ENCODE measurements at regions not wholly inside any gene's neighbourhood (a gene's known extent, or its start where the extent isn't known, plus 50 kb on each side); places are given as distances from the start of the nearest gene placed in this dataset.

DNA sequence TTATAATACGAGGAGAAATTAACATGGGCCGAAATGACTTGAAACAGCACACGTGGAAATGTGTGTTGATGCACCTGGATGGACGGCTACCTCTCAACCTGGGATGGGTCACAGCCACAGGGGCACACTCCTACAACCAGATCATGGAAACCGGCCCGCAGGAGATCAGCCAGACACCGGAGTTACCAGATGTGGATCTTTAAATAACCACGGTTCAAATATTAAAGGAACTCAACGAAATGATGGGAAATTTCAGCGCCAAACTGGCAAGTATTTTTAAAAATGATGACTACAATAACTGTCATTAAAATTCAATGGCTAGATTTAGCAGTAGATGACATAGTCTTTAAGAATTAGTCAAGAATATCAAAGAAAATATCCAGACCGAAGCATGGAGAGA, 166.9 kb upstream of the GPR12 start:
- H3K4me1 ChIP-seq = peaks cover 0 to 14% (median 9%) of the 10 kb centered on the region in 9 donors
- intact Hi-C loops (cut with DNase I) = loop anchor here in 2 of 10 donors (5.0 to 10.0 kb wide), 3 partner anchors 220 to 445 kb away; no protein-coding TSS in a partner anchor
- H3K27me3 ChIP-seq = peaks cover 0 to 25% (median 4%) of the 10 kb centered on the region in 7 donors
- no peak overlapping the region for H3K4me3 ChIP-seq
- no peak overlapping the region for H3K27ac ChIP-seq
- WGBS, 2 donors = 82 to 84% methylated on average over 11 of the region's 11 CpGs
- ATAC-seq (no peak), DNase-seq (no peak)
- TF ChIP-seq CTCF (IDR thresholded peaks at IDR 0.05) = no peak
- no peaks in the 10 kb centered on the region for H3K36me3 ChIP-seq
- H3K9me3 ChIP-seq = no peaks in the 10 kb centered on the region

GRCh38 chr13:26926371-26926770, 165.8 kb upstream of the GPR12 start:
- no peak overlapping the region for H3K4me3 ChIP-seq
- H3K27ac ChIP-seq = no peak overlapping the region
- 92% methylated on average over 7 of the region's 7 CpGs for WGBS, 2 donors
- DNase-seq = no peak
- peaks cover 0 to 32% (median 4%) of the 10 kb centered on the region in 7 donors for H3K27me3 ChIP-seq
- ATAC-seq = no peak
- intact Hi-C loops (cut with DNase I) = loop anchor here in 2 of 10 donors (5.0 to 10.0 kb wide), 3 partner anchors 219 to 444 kb away; no protein-coding TSS in a partner anchor
- H3K4me1 ChIP-seq = peaks cover 0 to 14% (median 9%) of the 10 kb centered on the region in 9 donors
- H3K36me3 ChIP-seq = no peaks in the 10 kb centered on the region
- TF ChIP-seq CTCF (IDR thresholded peaks at IDR 0.05) = no peak
- H3K9me3 ChIP-seq = no peaks in the 10 kb centered on the region

- intact Hi-C loops (cut with DNase I) = loop anchor here in 1 of 10 donors (10.0 kb wide), 1 partner anchor 439 kb away; no protein-coding TSS in a partner anchor
- DNase-seq (peak in 1 of 2 donors; percentile 51), ATAC-seq (peak; percentile 24 to 87 (median 70))
- no peak overlapping the region for H3K4me3 ChIP-seq
- 12 to 19% methylated on average over 7 of the region's 7 CpGs for WGBS, 2 donors
- peaks cover 0 to 44% (median 4%) of the 10 kb centered on the region in 7 donors for H3K27me3 ChIP-seq
- peaks cover 0 to 14% (median 8%) of the 10 kb centered on the region in 9 donors for H3K4me1 ChIP-seq
- no peak overlapping the region for H3K27ac ChIP-seq
- no peaks in the 10 kb centered on the region for H3K36me3 ChIP-seq
- H3K9me3 ChIP-seq = no peaks in the 10 kb centered on the region
- no peak for TF ChIP-seq CTCF (IDR thresholded peaks at IDR 0.05)
These were observed 163.4 kb upstream of the GPR12 start for GRCh38 chr13:26923824-26924605.

DNA sequence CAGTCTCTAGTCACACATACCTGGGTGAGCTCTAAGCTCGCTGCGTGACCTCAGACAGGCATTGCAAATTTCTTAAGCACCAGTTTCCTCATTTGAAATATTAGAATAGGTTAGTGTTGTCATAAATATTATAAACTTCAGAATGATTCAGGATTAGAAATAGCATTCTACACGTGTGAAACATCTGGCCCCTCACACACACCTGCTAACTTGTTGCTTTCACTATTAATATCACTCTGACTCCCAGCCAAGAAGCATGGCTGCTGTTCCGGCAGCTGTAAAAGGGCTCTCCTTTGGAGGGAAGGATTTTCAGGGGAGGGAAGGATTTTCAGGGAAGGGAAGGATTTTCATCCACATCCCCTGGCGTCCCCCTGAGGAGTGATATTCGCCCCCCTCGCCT, 161.3 kb upstream of the GPR12 start:
- Histone ChIP-seq H3K9me3 (no peaks in the 10 kb centered on the region), H3K4me3 (no peak overlapping the region), H3K36me3 (no peaks in the 10 kb centered on the region), H3K4me1 (peaks cover 0 to 14% (median 8%) of the 10 kb centered on the region in 9 donors), H3K27me3 (peaks cover 0 to 44% (median 4%) of the 10 kb centered on the region in 7 donors), H3K27ac (no peak overlapping the region)
- ATAC-seq (no peak), DNase-seq (no peak)
- 63 to 67% methylated on average over 7 of the region's 7 CpGs for WGBS, 2 donors
- intact Hi-C loops (cut with DNase I) = loop anchor here in 1 of 10 donors (10.0 kb wide), 1 partner anchor 437 kb away; no protein-coding TSS in a partner anchor
- TF ChIP-seq CTCF (IDR thresholded peaks at IDR 0.05) = no peak

Measured in heart right ventricle (tissue), 16 donors.